ENCODE measurements at regions not wholly inside any gene's neighbourhood (a gene's known extent, or its start where the extent isn't known, plus 50 kb on each side); places are given as distances from the start of the nearest gene placed in this dataset.

DNA sequence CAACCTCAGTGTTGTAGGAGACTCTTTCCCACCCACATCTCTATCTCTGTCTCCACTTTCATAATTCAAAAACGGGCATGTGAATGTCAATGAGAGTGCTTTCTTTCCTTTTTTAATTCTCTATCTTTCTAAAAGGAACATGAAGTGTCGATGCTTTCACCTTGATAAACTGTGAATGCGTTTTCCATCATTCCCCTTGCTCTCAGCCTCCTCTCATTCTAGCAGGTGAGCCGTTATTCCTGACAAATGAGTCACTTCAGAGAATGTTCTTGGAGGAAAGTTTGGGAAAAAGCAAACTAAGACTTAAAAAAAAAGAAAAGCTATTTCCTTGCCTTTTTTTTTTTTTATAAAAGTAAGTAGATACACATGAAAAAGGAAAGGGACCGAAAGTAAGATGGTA lies 226.0 kb upstream of the C1orf87 start (continued):
- TF ChIP-seq ZNF274 (IDR thresholded peaks at IDR 0.05; ENCODE audit: low read depth, low read length) (no peak), EZH2 (IDR thresholded peaks at IDR 0.05) (no peak), TCF7L2 (IDR thresholded peaks at IDR 0.05; ENCODE audit: borderline replicate concordance, extremely low read depth, insufficient read depth, insufficient read length) (no peak)
- TF ChIP-seq, protein P1, sequence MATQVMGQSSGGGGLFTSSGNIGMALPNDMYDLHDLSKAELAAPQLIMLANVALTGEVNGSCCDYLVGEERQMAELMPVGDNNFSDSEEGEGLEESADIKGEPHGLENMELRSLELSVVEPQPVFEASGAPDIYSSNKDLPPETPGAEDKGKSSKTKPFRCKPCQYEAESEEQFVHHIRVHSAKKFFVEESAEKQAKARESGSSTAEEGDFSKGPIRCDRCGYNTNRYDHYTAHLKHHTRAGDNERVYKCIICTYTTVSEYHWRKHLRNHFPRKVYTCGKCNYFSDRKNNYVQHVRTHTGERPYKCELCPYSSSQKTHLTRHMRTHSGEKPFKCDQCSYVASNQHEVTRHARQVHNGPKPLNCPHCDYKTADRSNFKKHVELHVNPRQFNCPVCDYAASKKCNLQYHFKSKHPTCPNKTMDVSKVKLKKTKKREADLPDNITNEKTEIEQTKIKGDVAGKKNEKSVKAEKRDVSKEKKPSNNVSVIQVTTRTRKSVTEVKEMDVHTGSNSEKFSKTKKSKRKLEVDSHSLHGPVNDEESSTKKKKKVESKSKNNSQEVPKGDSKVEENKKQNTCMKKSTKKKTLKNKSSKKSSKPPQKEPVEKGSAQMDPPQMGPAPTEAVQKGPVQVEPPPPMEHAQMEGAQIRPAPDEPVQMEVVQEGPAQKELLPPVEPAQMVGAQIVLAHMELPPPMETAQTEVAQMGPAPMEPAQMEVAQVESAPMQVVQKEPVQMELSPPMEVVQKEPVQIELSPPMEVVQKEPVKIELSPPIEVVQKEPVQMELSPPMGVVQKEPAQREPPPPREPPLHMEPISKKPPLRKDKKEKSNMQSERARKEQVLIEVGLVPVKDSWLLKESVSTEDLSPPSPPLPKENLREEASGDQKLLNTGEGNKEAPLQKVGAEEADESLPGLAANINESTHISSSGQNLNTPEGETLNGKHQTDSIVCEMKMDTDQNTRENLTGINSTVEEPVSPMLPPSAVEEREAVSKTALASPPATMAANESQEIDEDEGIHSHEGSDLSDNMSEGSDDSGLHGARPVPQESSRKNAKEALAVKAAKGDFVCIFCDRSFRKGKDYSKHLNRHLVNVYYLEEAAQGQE (IDR thresholded peaks at IDR 0.05; ENCODE audit: low read depth) = no peak

DNA sequence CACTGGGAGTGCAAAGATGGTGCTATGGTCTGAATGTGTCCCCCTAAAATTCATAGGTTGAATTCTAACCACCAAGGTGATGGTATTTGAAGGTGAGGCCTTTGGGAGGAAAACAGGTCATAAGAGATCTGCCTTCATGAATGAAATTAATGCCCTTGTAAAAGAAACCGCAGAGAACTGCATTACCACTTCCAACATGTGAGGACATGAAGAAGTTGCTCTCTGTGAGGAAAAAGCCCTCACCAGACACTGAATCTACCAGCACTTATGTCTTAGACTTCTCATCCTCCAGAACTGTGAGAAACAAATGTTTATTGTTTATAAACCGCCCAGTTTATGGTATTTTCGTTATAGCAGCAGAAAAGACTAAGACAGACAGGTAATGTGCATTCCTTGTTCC lies 224.7 kb upstream of the C1orf87 start:
- Histone ChIP-seq H3K4me2 (ENCODE audit: low read length) (no peak overlapping the region), H2AFZ (ENCODE audit: low read depth, low read length, poor library complexity, severe bottlenecking) (no peak overlapping the region), H3K27me3 (ENCODE audit: insufficient read depth, low read length) (peaks cover 30% of the 10 kb centered on the region), H3K4me1 (ENCODE audit: control insufficient read depth in 1 of 2, insufficient read depth in 2 of 2, low read length in 2 of 2) (no peaks in the 10 kb centered on the region), H3K27ac (ENCODE audit: low read depth, low read length) (no peak overlapping the region), H3K4me3 (replicated peaks in 1 of 2; ENCODE audit: low read depth in 1 of 2, low read length in 2 of 2) (no peak overlapping the region), H3K9ac (ENCODE audit: low read length) (no peak overlapping the region), H4K20me1 (ENCODE audit: insufficient read depth) (no peaks in the 10 kb centered on the region), H3K36me3 (ENCODE audit: control insufficient read depth in 1 of 2, insufficient read depth in 2 of 2, low read length in 2 of 2) (no peaks in the 10 kb centered on the region), H3K79me2 (ENCODE audit: insufficient read depth, low read length) (no peaks in the 10 kb centered on the region), H3K9me3 (ENCODE audit: control insufficient read depth in 1 of 2, insufficient read depth in 1 of 2, low read depth in 1 of 2, low read length in 2 of 2) (no peaks in the 10 kb centered on the region), H3K9me2 (ENCODE audit: insufficient read depth) (no peaks in the 10 kb centered on the region)
- DNase-seq (ENCODE audit: low read depth, low spot score) (no peak), ATAC-seq (no peak)
- CTCF ChIA-PET = no interaction called here
- RAD21 ChIA-PET (ENCODE audit: low non-redundant PET in 1 of 2, low total read pairs in 2 of 2, uncharacterized antibody in 2 of 2, unreplicated experiment in 2 of 2) = no interaction called here
- TF ChIP-seq EZH2 (IDR thresholded peaks at IDR 0.05) (no peak), EGR1 (IDR thresholded peaks at IDR 0.05; ENCODE audit: low read depth) (no peak), SP1 (IDR thresholded peaks at IDR 0.05; ENCODE audit: low read depth) (no peak), ATF3 (IDR thresholded peaks at IDR 0.05) (no peak)
- TF ChIP-seq, protein P1 (IDR thresholded peaks at IDR 0.05; ENCODE audit: low read depth) = no peak
- intact Hi-C loops (cut with micrococcal nuclease) = no loop called here
- BruUV-seq (replicated peaks) = no TSS peak
- POLR2A ChIA-PET = no interaction called here

Measured in HCT116 (cell line).